ENCODE measurements at regions not wholly inside any gene's neighbourhood (a gene's known extent, or its start where the extent isn't known, plus 50 kb on each side); places are given as distances from the start of the nearest gene placed in this dataset.

GRCh38 chr7:1321411-1322239 lies 89.0 kb downstream of the UNCX start:
- DNase-seq (ENCODE audit: low read depth) = no peak
- TF ChIP-seq, protein P1, sequence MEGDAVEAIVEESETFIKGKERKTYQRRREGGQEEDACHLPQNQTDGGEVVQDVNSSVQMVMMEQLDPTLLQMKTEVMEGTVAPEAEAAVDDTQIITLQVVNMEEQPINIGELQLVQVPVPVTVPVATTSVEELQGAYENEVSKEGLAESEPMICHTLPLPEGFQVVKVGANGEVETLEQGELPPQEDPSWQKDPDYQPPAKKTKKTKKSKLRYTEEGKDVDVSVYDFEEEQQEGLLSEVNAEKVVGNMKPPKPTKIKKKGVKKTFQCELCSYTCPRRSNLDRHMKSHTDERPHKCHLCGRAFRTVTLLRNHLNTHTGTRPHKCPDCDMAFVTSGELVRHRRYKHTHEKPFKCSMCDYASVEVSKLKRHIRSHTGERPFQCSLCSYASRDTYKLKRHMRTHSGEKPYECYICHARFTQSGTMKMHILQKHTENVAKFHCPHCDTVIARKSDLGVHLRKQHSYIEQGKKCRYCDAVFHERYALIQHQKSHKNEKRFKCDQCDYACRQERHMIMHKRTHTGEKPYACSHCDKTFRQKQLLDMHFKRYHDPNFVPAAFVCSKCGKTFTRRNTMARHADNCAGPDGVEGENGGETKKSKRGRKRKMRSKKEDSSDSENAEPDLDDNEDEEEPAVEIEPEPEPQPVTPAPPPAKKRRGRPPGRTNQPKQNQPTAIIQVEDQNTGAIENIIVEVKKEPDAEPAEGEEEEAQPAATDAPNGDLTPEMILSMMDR (conservative IDR thresholded peaks at IDR 0.05; ENCODE audit: low read depth, low read length) = no peak
- no peak overlapping the region for H3K4me3 ChIP-seq (ENCODE audit: low read depth, low read length)

- TF ChIP-seq, protein P1 (conservative IDR thresholded peaks at IDR 0.05; ENCODE audit: low read depth, low read length) = no peak
- no peak overlapping the region for H3K4me3 ChIP-seq (ENCODE audit: low read depth, low read length)
- DNase-seq (ENCODE audit: low read depth) = no peak
These were observed 89.8 kb downstream of the UNCX start for GRCh38 chr7:1322240-1323110.

DNA sequence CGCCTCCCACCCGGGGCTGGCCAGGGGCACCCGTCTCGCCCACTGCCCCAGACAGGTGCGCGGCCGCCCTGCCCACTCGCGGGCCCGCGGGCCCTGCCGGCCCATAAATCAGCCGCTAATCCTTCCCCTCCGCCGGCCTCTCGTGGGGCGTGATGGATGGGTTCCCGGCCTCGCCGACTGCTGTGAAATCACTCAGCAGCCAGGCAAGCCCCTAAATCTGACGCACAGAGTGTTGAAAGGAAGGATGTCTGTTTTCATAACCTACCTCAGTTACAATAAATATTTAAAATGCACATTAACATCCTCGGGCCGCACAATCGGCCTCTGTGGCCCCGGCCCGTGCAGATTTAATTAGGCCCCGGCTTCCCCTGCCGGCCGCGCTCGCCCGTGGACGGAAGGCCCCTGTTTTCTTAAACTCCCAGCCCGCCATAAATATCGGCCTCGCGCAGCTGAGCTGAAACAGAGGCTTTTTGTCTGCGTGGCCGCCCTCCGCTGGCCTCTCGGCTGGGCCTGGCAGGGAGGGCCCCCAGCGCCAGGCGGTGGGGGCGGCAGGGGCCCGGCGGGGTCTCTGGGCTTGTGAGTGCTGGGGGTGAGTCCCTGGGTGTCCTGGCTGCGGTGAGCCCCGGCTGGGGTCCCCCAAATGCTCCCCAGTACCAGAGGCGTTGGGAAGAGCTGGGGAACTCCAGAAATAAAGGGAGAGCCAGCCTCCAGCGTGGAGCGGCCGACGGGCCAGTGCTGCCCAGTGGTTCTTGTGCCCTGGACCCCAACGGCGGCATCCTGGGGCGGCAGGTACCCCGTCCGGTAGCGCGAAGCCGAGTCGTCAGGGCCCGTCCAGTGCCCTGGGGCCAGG lies 90.7 kb downstream of the UNCX start:
- TF ChIP-seq, protein P1 (conservative IDR thresholded peaks at IDR 0.05; ENCODE audit: low read depth, low read length) = no peak
- no peak overlapping the region for H3K4me3 ChIP-seq (ENCODE audit: low read depth, low read length)
- DNase-seq (ENCODE audit: low read depth) = no peak

GRCh38 chr7:1324028-1324900 lies 91.6 kb downstream of the UNCX start:
- no peak for DNase-seq (ENCODE audit: low read depth)
- H3K4me3 ChIP-seq (ENCODE audit: low read depth, low read length) = no peak overlapping the region
- TF ChIP-seq, protein P1 (conservative IDR thresholded peaks at IDR 0.05; ENCODE audit: low read depth, low read length) = no peak

GRCh38 chr7:1325246-1325645 lies 92.6 kb downstream of the UNCX start:
- H3K4me3 ChIP-seq (ENCODE audit: low read depth, low read length) = no peak overlapping the region
- no peak for DNase-seq (ENCODE audit: low read depth)
- TF ChIP-seq, protein P1 (conservative IDR thresholded peaks at IDR 0.05; ENCODE audit: low read depth, low read length) = no peak
